Fibroblast of peridontal ligament (primary cell): ENCODE measurements at regions not wholly inside any gene's neighbourhood (a gene's known extent, or its start where the extent isn't known, plus 50 kb on each side); places are given as distances from the start of the nearest gene placed in this dataset.
A peak's percentile ranks its signal among the peaks of the same experiment; 100 is the strongest.
"Not testable (repeated sequence)": the region's sequence is repeated elsewhere in the genome, so short reads cannot be mapped to it uniquely, and the experiment has no call there.

Experiments
- DNase-seq: peaks from one replicate; pipeline ENCODE4 v3.0.0-alpha.2; 2010; ENCODE audit errors: extremely low read depth

- no peak for DNase-seq
Observed at GRCh38 chr20:56724241-56724757, 95.2 kb downstream of the TFAP2C start.

- DNase-seq, result no peak
Observed at GRCh38 chr20:56730003-56730402, 100.9 kb downstream of the TFAP2C start.

- DNase-seq, result no peak
Observed at GRCh38 chr20:56730996-56731395, 101.9 kb downstream of the TFAP2C start.

- no peak for DNase-seq
Observed at GRCh38 chr20:56731476-56731875, 102.4 kb downstream of the TFAP2C start.

- DNase-seq, result no peak
Observed at GRCh38 chr20:56733967-56734366, 104.9 kb downstream of the TFAP2C start.

GRCh38 chr20:56735084-56735642 lies 106.1 kb downstream of the TFAP2C start:
- no peak for DNase-seq

- no peak for DNase-seq
Observed at GRCh38 chr20:56736285-56736857, 107.3 kb downstream of the TFAP2C start.

- not testable (repeated sequence) for DNase-seq
Observed at GRCh38 chr20:56744325-56744821, 115.3 kb downstream of the TFAP2C start.

- no peak for DNase-seq
Observed at GRCh38 chr20:56748476-56749377, 119.6 kb downstream of the TFAP2C start.

- DNase-seq, result no peak
Observed at GRCh38 chr20:56750430-56750829, 121.3 kb downstream of the TFAP2C start.

GRCh38 chr20:56752274-56752673 lies 123.2 kb downstream of the TFAP2C start:
- peak; percentile 38 for DNase-seq

GRCh38 chr20:56755201-56755600 lies 126.1 kb downstream of the TFAP2C start:
- DNase-seq, result peak; percentile 64

- peak; percentile 40 for DNase-seq
Observed at GRCh38 chr20:56756658-56757057, 127.6 kb downstream of the TFAP2C start.

- no peak for DNase-seq
Observed at GRCh38 chr20:56758706-56759105, 129.6 kb downstream of the TFAP2C start.

- DNase-seq, result no peak
Observed at GRCh38 chr20:56759741-56760278, 130.7 kb downstream of the TFAP2C start.

GRCh38 chr20:56760610-56761009 lies 131.5 kb downstream of the TFAP2C start:
- no peak for DNase-seq

- DNase-seq, result no peak
Observed at GRCh38 chr20:56761393-56761792, 132.3 kb downstream of the TFAP2C start.

GRCh38 chr20:56762401-56762800 lies 133.3 kb downstream of the TFAP2C start:
- DNase-seq, result no peak

- DNase-seq, result no peak
Observed at GRCh38 chr20:56762829-56763228, 133.7 kb downstream of the TFAP2C start.

GRCh38 chr20:56764671-56765070 lies 135.6 kb downstream of the TFAP2C start:
- no peak for DNase-seq

- no peak for DNase-seq
Observed at GRCh38 chr20:56765172-56766073, 136.3 kb downstream of the TFAP2C start.
